ENCODE measurements at regions not wholly inside any gene's neighbourhood (a gene's known extent, or its start where the extent isn't known, plus 50 kb on each side); places are given as distances from the start of the nearest gene placed in this dataset.

DNA sequence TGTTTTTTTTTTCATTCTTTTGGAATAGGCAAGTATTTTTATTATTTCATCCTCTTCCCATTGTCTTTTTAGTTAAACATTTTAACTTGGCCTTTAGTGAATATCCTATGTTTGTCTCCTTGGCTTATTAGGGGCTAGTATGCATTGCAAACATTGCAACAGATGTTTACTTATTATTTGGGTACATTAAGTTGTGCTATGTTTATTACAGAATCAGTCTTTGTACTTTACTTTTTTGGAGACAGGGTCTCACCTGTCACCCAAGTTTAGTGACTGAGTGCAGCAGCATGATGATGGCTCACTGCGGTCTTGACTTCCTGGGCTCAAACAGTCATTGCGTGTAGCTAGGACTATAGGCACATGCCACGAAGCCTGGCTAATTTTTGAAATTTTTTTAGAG, 51.1 kb upstream of the NUDT6 start:
- ChIA-PET CTCF (ENCODE audit: unreplicated experiment) (no interaction called here), POLR2A (no interaction called here)
- DNase-seq (ENCODE audit: low spot score), result no peak
- Histone ChIP-seq H3K9me3 (ENCODE audit: low read length) (no peaks in the 10 kb centered on the region), H3K4me1 (ENCODE audit: insufficient read depth, low read length, poor library complexity, severe bottlenecking) (no peaks in the 10 kb centered on the region), H3K4me2 (ENCODE audit: low read length) (no peak overlapping the region), H2AFZ (ENCODE audit: low read length) (no peak overlapping the region), H3K4me3 (ENCODE audit: low read depth, low read length, poor library complexity, severe bottlenecking) (no peak overlapping the region), H3K36me3 (ENCODE audit: insufficient read depth, low read length) (peaks cover 26% of the 10 kb centered on the region), H4K20me1 (ENCODE audit: insufficient read depth, low read length) (no peaks in the 10 kb centered on the region), H3K27ac (ENCODE audit: low read depth, low read length, poor library complexity, severe bottlenecking) (no peak overlapping the region), H3K79me2 (ENCODE audit: insufficient read depth, low read depth, low read length) (no peaks in the 10 kb centered on the region), H3K9me2 (ENCODE audit: insufficient read depth, low read length) (no peaks in the 10 kb centered on the region)
- intact Hi-C loops (cut with micrococcal nuclease; ENCODE audit: unreplicated experiment), result no loop called here
- TF ChIP-seq, protein P1, sequence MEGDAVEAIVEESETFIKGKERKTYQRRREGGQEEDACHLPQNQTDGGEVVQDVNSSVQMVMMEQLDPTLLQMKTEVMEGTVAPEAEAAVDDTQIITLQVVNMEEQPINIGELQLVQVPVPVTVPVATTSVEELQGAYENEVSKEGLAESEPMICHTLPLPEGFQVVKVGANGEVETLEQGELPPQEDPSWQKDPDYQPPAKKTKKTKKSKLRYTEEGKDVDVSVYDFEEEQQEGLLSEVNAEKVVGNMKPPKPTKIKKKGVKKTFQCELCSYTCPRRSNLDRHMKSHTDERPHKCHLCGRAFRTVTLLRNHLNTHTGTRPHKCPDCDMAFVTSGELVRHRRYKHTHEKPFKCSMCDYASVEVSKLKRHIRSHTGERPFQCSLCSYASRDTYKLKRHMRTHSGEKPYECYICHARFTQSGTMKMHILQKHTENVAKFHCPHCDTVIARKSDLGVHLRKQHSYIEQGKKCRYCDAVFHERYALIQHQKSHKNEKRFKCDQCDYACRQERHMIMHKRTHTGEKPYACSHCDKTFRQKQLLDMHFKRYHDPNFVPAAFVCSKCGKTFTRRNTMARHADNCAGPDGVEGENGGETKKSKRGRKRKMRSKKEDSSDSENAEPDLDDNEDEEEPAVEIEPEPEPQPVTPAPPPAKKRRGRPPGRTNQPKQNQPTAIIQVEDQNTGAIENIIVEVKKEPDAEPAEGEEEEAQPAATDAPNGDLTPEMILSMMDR (conservative IDR thresholded peaks at IDR 0.05; ENCODE audit: low read length), result no peak
- no peak for TF ChIP-seq EZH2phosphoT487 (IDR thresholded peaks at IDR 0.05; ENCODE audit: borderline replicate concordance, low read depth, low read length)
- no TSS peak for BruUV-seq (replicated peaks)

DNA sequence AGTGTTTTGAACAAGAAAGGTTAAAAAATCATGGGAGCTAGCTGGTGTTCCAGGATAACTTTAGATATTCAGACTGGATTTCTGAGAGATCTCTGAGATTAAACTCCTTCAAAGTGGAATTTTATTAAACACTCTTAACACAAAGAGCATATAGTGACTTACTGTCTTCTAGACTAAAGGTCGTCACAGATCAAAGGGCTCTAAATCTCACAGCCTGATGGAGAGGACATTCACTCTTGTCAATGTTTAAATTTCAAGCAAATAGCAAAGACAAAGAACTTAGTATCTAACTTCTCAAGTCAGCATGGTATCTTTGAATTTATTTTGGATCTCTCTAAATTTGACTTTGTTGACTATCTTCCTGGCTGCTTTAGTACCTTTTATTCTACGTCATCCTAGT, 53.7 kb upstream of the NUDT6 start:
- Histone ChIP-seq H3K79me2 (ENCODE audit: insufficient read depth, low read depth, low read length) (no peaks in the 10 kb centered on the region), H3K4me2 (ENCODE audit: low read length) (no peak overlapping the region), H3K36me3 (ENCODE audit: insufficient read depth, low read length) (peaks cover 47% of the 10 kb centered on the region), H2AFZ (ENCODE audit: low read length) (no peak overlapping the region), H3K9me3 (ENCODE audit: low read length) (no peaks in the 10 kb centered on the region), H3K4me1 (ENCODE audit: insufficient read depth, low read length, poor library complexity, severe bottlenecking) (no peaks in the 10 kb centered on the region), H3K9me2 (ENCODE audit: insufficient read depth, low read length) (no peaks in the 10 kb centered on the region), H4K20me1 (ENCODE audit: insufficient read depth, low read length) (no peaks in the 10 kb centered on the region), H3K4me3 (ENCODE audit: low read depth, low read length, poor library complexity, severe bottlenecking) (no peak overlapping the region), H3K27ac (ENCODE audit: low read depth, low read length, poor library complexity, severe bottlenecking) (no peak overlapping the region)
- POLR2A ChIA-PET, result no interaction called here
- BruUV-seq (replicated peaks), result no TSS peak
- no peak for TF ChIP-seq EZH2phosphoT487 (IDR thresholded peaks at IDR 0.05; ENCODE audit: borderline replicate concordance, low read depth, low read length)
- TF ChIP-seq, protein P1 (conservative IDR thresholded peaks at IDR 0.05; ENCODE audit: low read length), result no peak
- no peak for DNase-seq (ENCODE audit: low spot score)
- CTCF ChIA-PET (ENCODE audit: unreplicated experiment), result no interaction called here
- intact Hi-C loops (cut with micrococcal nuclease; ENCODE audit: unreplicated experiment), result no loop called here

DNA sequence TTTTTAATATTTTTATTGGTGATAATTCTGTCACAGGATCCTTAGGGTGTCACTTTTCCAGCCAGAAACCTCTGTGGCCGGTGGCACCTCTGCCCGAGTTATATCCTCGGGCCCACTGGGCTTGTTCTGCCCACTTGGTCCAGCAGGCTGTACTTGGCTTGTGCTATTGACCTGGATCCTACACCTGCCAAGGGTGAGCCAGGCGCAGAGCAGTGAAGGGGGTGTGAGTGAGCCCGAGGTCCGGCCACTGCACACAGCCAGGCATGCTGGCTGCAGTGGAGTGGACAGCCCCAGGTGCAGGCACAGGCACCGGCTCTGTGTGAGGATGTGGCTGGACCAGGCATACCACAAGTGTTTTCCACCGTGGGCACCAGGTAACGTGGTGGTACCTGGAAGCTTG, 54.7 kb upstream of the NUDT6 start:
- Histone ChIP-seq H4K20me1 (ENCODE audit: insufficient read depth, low read length) (no peaks in the 10 kb centered on the region), H3K27ac (ENCODE audit: low read depth, low read length, poor library complexity, severe bottlenecking) (no peak overlapping the region), H3K4me3 (ENCODE audit: low read depth, low read length, poor library complexity, severe bottlenecking) (no peak overlapping the region), H3K79me2 (ENCODE audit: insufficient read depth, low read depth, low read length) (no peaks in the 10 kb centered on the region), H3K9me2 (ENCODE audit: insufficient read depth, low read length) (no peaks in the 10 kb centered on the region), H3K4me1 (ENCODE audit: insufficient read depth, low read length, poor library complexity, severe bottlenecking) (no peaks in the 10 kb centered on the region), H3K9me3 (ENCODE audit: low read length) (no peaks in the 10 kb centered on the region), H2AFZ (ENCODE audit: low read length) (no peak overlapping the region), H3K4me2 (ENCODE audit: low read length) (no peak overlapping the region), H3K36me3 (ENCODE audit: insufficient read depth, low read length) (peaks cover 47% of the 10 kb centered on the region)
- ChIA-PET CTCF (ENCODE audit: unreplicated experiment) (no interaction called here), POLR2A (no interaction called here)
- BruUV-seq (replicated peaks), result no TSS peak
- intact Hi-C loops (cut with micrococcal nuclease; ENCODE audit: unreplicated experiment), result no loop called here
- no peak for TF ChIP-seq EZH2phosphoT487 (IDR thresholded peaks at IDR 0.05; ENCODE audit: borderline replicate concordance, low read depth, low read length)
- TF ChIP-seq, protein P1 (conservative IDR thresholded peaks at IDR 0.05; ENCODE audit: low read length), result no peak
- DNase-seq (ENCODE audit: low spot score), result no peak

Measured in OCI-LY7 (cell line).